ENCODE measurements at regions not wholly inside any gene's neighbourhood (a gene's known extent, or its start where the extent isn't known, plus 50 kb on each side); places are given as distances from the start of the nearest gene placed in this dataset.

DNA sequence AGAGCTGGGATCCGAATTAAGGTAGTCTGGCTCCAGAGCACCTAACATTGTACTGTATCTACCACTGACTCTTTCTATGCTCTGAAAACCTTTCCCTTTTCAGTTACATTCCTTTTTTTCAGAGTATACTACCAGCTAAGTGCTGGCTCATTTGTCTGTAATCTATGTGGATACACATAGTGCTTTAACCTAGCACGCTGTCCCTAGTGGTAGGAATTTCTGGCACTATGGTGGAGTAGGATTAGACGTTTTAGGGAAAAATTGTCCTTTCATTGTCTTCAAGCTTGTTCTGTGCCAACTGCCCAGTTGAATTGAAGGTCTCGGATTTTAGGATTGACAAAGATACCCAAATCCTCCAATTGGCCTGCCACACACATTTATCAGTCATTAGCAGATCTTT lies 259.1 kb upstream of the FERMT1 start:
- Mint-ChIP-seq H3K27me3 (ENCODE audit: low read depth) (no peaks in the 10 kb centered on the region), H3K36me3 (ENCODE audit: insufficient read depth in 1 of 3, low read depth in 3 of 3) (no peaks in the 10 kb centered on the region; a peak in 1 of 7 replicates), H3K4me1 (peaks cover 6% of the 10 kb centered on the region in 2 experiments; a peak in 3 of 4 replicates), H3K27ac (0 out of 7 replicates have a peak overlapping the region, but pooled peaks of 1 of the 3 experiments have one; percentile 57), H3K4me3 (no peak overlapping the region), H3K9me3 (peaks cover 0 to 2% of the 10 kb centered on the region in 2 experiments; a peak in 2 of 5 replicates)
- H3K4me1 ChIP-seq (ENCODE audit: insufficient read depth, low read length), result no peaks in the 10 kb centered on the region
- H3K27ac ChIP-seq (ENCODE audit: insufficient read length, low read depth, low read length), result no peak overlapping the region
- H3K9me3 ChIP-seq (ENCODE audit: control insufficient read depth, low read depth, low read length), result no peaks in the 10 kb centered on the region
- WGBS (ENCODE audit: extremely low coverage, insufficient read length, low lambda C conversion rate), result no CpG with 5 or more reads among the region's 4 CpGs
- no peak overlapping the region for H4K5ac ChIP-seq (ENCODE audit: insufficient read length, low read depth, low read length)
- DNase-seq, result no peak
- H4K20me1 ChIP-seq (ENCODE audit: control insufficient read depth, insufficient read depth, insufficient read length), result no peaks in the 10 kb centered on the region
- no peak overlapping the region for H2AFZ ChIP-seq (ENCODE audit: low read length)
- H2BK5ac ChIP-seq (ENCODE audit: insufficient read length, low read length), result no peak overlapping the region
- H3K23me2 ChIP-seq (ENCODE audit: insufficient read length, low read depth, low read length, poor library complexity, severe bottlenecking), result no peaks in the 10 kb centered on the region
- no peak overlapping the region for H4K91ac ChIP-seq (ENCODE audit: insufficient read length, low read depth, low read length)
- no peak overlapping the region for H3K23ac ChIP-seq (ENCODE audit: insufficient read length, low read depth, low read length)
- no peak overlapping the region for H3K4ac ChIP-seq (ENCODE audit: low read depth, low read length)
- no peak overlapping the region for H3K4me2 ChIP-seq (ENCODE audit: insufficient read depth, insufficient read length, low read length)
- H3K27me3 ChIP-seq (ENCODE audit: insufficient read depth, low read length), result no peaks in the 10 kb centered on the region
- H2BK15ac ChIP-seq (ENCODE audit: low read depth, low read length), result no peak overlapping the region
- H3K9ac ChIP-seq (ENCODE audit: extremely low read depth, insufficient read length, low read length), result no peak overlapping the region
- H2AK5ac ChIP-seq (ENCODE audit: insufficient read length, low read length), result no peak overlapping the region
- no peak overlapping the region for H3K18ac ChIP-seq (ENCODE audit: insufficient read length, low read depth, low read length)
- no peaks in the 10 kb centered on the region for H3K79me2 ChIP-seq (ENCODE audit: insufficient read depth, low read length)
- no peak overlapping the region for H3K56ac ChIP-seq (ENCODE audit: insufficient read length, low read depth, low read length)
- no peak overlapping the region for H2BK120ac ChIP-seq (ENCODE audit: low read depth, low read length, poor library complexity, severe bottlenecking)
- TF ChIP-seq, protein P1, sequence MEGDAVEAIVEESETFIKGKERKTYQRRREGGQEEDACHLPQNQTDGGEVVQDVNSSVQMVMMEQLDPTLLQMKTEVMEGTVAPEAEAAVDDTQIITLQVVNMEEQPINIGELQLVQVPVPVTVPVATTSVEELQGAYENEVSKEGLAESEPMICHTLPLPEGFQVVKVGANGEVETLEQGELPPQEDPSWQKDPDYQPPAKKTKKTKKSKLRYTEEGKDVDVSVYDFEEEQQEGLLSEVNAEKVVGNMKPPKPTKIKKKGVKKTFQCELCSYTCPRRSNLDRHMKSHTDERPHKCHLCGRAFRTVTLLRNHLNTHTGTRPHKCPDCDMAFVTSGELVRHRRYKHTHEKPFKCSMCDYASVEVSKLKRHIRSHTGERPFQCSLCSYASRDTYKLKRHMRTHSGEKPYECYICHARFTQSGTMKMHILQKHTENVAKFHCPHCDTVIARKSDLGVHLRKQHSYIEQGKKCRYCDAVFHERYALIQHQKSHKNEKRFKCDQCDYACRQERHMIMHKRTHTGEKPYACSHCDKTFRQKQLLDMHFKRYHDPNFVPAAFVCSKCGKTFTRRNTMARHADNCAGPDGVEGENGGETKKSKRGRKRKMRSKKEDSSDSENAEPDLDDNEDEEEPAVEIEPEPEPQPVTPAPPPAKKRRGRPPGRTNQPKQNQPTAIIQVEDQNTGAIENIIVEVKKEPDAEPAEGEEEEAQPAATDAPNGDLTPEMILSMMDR (conservative IDR thresholded peaks at IDR 0.05), result peak; percentile 79
- no peak overlapping the region for H3T11ph ChIP-seq (ENCODE audit: low read length)
- H4K8ac ChIP-seq (replicated peaks; ENCODE audit: insufficient read length, low read depth, low read length), result no peak overlapping the region
- no peak overlapping the region for H2BK20ac ChIP-seq (ENCODE audit: low read depth, low read length, poor library complexity, severe bottlenecking)
- H3K79me1 ChIP-seq (ENCODE audit: insufficient read depth, low read depth, low read length, poor library complexity, severe bottlenecking), result no peaks in the 10 kb centered on the region
- no peak overlapping the region for H3K14ac ChIP-seq (ENCODE audit: insufficient read depth, low read length)
- H2BK12ac ChIP-seq (ENCODE audit: insufficient read length, low read depth, low read length), result no peak overlapping the region

Measured in H9 (cell line).